ENCODE measurements at regions not wholly inside any gene's neighbourhood (a gene's known extent, or its start where the extent isn't known, plus 50 kb on each side); places are given as distances from the start of the nearest gene placed in this dataset.

GRCh38 chrX:98065151-98065550, 1181.4 kb downstream of the RPA4 start:
- Histone ChIP-seq H3K56ac (replicated peaks; ENCODE audit: insufficient read length, low read depth, low read length) (no peak overlapping the region), H3K4ac (replicated peaks; ENCODE audit: insufficient read length, low read depth, low read length) (no peak overlapping the region), H3K9ac (replicated peaks in 1 of 4; ENCODE audit: extremely low read depth in 1 of 4, low read depth in 3 of 4, low read length in 3 of 4) (no peak overlapping the region), H3K9me3 (ENCODE audit: insufficient read depth in 2 of 2, low read depth in 1 of 2, low read length in 1 of 2) (no peaks in the 10 kb centered on the region), H3K4me2 (ENCODE audit: insufficient read depth in 1 of 2, low read depth in 2 of 2, low read length in 2 of 2) (no peak overlapping the region), H3K18ac (ENCODE audit: extremely low read depth, low read length) (no peak overlapping the region), H3K27me3 (replicated peaks in 1 of 4; ENCODE audit: control insufficient read depth in 3 of 4, extremely low read depth in 1 of 4, insufficient read depth in 3 of 4, low read length in 3 of 4) (no peaks in the 10 kb centered on the region), H3K27ac (ENCODE audit: low read depth, low read length) (no peak overlapping the region), H4K5ac (ENCODE audit: insufficient read length, low read depth, low read length) (no peak overlapping the region), H3K36me3 (ENCODE audit: control insufficient read depth in 2 of 4, insufficient read depth in 4 of 4, low read length in 3 of 4) (no peaks in the 10 kb centered on the region), H3K4me1 (replicated peaks in 1 of 4; ENCODE audit: control insufficient read depth in 3 of 4, insufficient read depth in 4 of 4, low read length in 3 of 4) (peaks cover 0 to 5% (median 0%) of the 10 kb centered on the region in 4 experiments; a peak in 1 of 7 replicates), H2BK15ac (ENCODE audit: low read length) (no peak overlapping the region), H3K4me3 (ENCODE audit: extremely low read depth in 1 of 4, insufficient read depth in 2 of 4, low read depth in 3 of 4, low read length in 4 of 4) (no peak overlapping the region), H4K8ac (ENCODE audit: extremely low read depth, insufficient read depth, low read length) (no peak overlapping the region), H4K91ac (replicated peaks; ENCODE audit: insufficient read length, low read length) (no peak overlapping the region), H2BK120ac (replicated peaks; ENCODE audit: low read depth, low read length) (no peak overlapping the region), H4K20me1 (replicated peaks in 1 of 2; ENCODE audit: control insufficient read depth in 1 of 2, insufficient read depth in 2 of 2, low read length in 2 of 2) (no peaks in the 10 kb centered on the region), H3K79me2 (ENCODE audit: control insufficient read depth in 1 of 2, insufficient read depth in 2 of 2, low read length in 2 of 2) (no peaks in the 10 kb centered on the region), H3K79me1 (ENCODE audit: low read depth, low read length) (no peaks in the 10 kb centered on the region), H2AK5ac (ENCODE audit: low read depth, low read length) (no peak overlapping the region), H2BK20ac (ENCODE audit: low read length) (no peak overlapping the region), H3K23me2 (ENCODE audit: low read depth, low read length) (no peaks in the 10 kb centered on the region), H3K14ac (ENCODE audit: insufficient read length) (no peak overlapping the region), H2BK5ac (ENCODE audit: low read depth, low read length) (no peak overlapping the region), H2BK12ac (ENCODE audit: low read depth, low read length) (no peak overlapping the region), H3K23ac (ENCODE audit: insufficient read length) (no peak overlapping the region), H2AFZ (ENCODE audit: low read length) (no peak overlapping the region)
- CTCF ChIA-PET (ENCODE audit: partially characterized antibody) = interaction anchor here (1.2 kb wide), 1 partner anchor 35 kb away, joined by 3 read pairs; no protein-coding TSS in a partner anchor
- POLR2A ChIA-PET (ENCODE audit: partially characterized antibody) = no interaction called here
- TF ChIP-seq POLR2A (IDR thresholded peaks at IDR 0.05; ENCODE audit: control extremely low read depth in 1 of 2, low read depth in 2 of 2, low read length in 2 of 2) (no peak), TEAD4 (IDR thresholded peaks at IDR 0.05; ENCODE audit: low read depth, low read length) (no peak), SUZ12 (IDR thresholded peaks at IDR 0.05; ENCODE audit: low read length) (no peak), SP1 (IDR thresholded peaks at IDR 0.05; ENCODE audit: low read depth, low read length) (no peak), GABPA (IDR thresholded peaks at IDR 0.05; ENCODE audit: borderline replicate concordance, insufficient read depth, low read length) (no peak), RAD21 (IDR thresholded peaks at IDR 0.05 in 1 of 2, conservative IDR thresholded peaks at IDR 0.05 in 1 of 2; ENCODE audit: low read depth in 2 of 2, low read length in 2 of 2) (no peak), SIRT6 (IDR thresholded peaks at IDR 0.05; ENCODE audit: low read length) (no peak), E2F6 (IDR thresholded peaks at IDR 0.05) (no peak)
- DNase-seq (ENCODE audit: low read depth in 1 of 2, low spot score in 2 of 2) = no peak
- 100% methylated on average over 1 of the region's 2 CpGs; no CpG with 5 or more reads in 1 of the 2 experiments for WGBS, 2 experiments (ENCODE audit: extremely low coverage in 1 of 2, insufficient coverage in 1 of 2, insufficient read length in 1 of 2, insufficient replicate concordance in 2 of 2, low coverage in 1 of 2, low lambda C conversion rate in 2 of 2, missing lambda C conversion rate in 1 of 2)
- no peak for FAIRE-seq
